ENCODE measurements at regions not wholly inside any gene's neighbourhood (a gene's known extent, or its start where the extent isn't known, plus 50 kb on each side); places are given as distances from the start of the nearest gene placed in this dataset.

DNA sequence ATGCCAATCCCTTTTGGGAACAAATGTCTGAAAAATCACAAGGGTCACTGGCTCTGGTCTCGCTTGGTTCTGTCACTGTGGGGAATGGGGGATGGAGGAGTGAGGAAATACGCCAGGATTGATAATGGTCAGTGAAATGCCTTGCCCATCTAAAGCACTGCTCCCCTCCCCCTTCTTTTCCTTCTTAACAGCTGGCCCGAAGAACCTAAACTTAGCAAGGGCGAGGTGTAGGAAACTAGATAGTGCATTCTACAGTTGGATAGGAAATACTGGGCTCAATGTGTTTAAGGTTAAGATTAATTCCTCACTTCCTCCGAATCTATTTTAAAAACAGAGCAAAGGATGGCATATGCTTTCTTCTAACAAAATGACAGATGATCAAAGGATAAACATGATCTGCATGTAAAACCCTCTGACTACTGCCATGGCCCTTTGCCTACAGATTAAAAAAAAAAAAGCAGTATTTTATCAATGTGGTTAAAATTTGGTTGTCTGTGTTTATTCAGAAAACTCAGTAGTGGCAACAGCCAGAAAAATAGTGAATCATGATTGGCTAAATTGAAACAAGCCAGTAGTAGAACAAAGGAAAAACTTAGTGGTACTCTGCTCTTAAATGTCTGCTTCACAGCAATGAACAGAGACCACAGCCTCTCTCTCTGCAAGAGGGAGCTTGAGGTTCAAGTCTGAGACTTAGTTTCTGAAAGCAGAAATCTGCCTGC, 86.1 kb upstream of the VAV3 start:
- DNase-seq (ENCODE audit: low spot score), result no peak

DNA sequence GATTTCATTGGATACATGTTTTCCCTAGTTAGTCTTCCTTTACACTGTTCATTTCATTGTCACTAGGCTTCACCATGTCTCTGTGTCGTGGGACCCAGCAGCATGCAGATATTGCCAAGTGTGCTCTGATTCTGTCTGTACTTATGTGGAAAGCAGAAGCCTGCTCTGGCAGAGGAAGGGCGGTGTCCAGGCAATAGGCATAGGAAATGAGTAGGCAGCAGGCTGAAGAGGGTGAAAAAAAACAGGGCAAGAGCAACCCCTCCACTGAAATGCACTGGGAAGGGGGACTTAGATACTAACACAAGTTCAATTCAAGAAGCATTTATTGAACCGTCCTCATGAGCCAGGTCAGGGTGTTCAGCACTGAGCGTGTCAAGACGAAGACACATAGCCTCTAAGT, 85.2 kb upstream of the VAV3 start:
- no peak for DNase-seq (ENCODE audit: low spot score)

DNA sequence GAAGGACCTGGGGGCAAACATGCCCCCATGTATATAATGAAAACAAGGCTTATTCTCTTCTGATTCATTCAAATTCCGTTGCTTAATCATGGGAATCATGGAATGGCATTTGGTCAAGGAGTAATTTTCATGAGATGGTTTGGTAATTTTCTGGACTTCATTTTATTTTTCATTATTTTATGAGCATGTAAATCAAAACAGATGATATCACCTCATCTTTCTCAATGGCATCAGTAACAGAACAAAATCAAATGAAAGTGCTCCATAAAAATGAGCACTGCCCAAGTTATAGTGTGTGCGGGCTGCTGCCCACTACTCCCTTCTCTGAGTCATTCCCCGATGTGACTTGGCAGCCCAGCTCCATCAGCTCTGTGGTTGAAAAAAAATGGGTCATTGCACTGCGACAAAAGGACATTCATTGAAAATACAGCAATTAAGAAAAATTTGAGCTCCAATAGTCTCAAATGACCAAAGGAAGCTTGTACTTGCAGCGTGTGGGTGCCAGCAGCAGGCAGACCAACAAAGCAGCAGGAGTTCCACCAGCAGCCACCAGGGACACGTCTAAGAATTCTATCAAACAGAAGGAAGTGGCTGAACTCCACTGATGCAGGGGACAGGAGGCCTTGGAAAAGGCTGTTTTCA, 84.3 kb upstream of the VAV3 start:
- no peak for DNase-seq (ENCODE audit: low spot score)

DNA sequence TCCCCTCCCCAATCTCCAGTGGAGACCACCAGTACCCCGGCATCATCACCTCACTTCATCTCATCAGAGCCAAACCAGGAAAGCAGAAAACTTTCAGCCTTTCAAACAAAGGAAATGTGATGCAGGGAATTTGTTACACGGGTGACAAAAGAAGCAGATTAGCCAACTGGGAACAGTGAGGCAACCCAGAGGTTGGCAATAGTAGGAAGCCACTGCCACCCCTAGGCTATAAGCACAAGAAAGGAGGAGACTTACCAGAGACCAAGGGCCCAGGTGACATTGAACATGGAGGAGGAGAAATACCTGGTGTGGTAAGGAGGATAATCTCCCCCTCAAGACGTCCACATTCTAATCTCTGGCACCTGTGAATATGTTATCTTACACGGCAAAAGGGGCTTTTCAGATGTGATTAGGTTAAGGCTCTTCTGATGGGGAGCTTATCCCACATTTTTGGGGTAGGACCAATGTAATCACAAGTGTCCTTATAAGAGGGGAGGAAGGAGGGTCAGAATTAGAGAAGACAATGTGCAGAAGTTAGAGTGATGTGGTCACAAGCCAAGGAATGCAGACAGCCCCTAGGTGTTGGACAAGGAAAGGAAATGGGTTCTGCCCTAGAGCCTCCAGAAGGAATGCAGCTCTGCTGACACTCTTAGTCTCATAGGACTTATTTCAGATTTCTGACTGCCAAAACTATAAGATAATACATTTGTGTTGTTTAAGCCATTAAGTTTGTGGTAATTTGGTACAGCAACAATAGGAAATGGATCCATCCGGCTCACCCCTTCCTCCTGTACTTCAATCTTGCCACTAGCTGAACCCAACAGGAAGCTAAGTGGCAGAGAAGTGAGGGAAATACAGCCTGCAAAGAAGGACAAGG, 83.6 kb upstream of the VAV3 start:
- DNase-seq (ENCODE audit: low spot score), result no peak

DNA sequence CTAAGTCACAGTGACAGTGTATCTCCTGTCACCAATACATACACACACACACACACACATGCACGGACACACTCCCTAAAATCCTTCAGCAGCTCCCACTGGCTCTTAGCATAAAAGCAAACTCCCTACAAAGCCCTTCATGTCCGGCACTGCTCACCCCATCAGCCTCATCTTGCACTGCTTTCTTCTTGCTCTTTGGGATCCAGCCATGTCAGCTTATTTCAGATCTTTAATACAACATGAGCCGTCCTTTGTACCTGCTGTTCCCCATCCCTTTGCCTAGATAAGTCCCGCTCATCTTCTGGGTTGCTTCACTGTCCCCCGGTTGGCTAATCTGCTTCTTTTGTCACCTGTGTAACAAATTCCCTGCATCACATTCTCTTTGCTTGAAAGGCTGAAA, 82.1 kb upstream of the VAV3 start:
- DNase-seq (ENCODE audit: low spot score), result no peak

DNA sequence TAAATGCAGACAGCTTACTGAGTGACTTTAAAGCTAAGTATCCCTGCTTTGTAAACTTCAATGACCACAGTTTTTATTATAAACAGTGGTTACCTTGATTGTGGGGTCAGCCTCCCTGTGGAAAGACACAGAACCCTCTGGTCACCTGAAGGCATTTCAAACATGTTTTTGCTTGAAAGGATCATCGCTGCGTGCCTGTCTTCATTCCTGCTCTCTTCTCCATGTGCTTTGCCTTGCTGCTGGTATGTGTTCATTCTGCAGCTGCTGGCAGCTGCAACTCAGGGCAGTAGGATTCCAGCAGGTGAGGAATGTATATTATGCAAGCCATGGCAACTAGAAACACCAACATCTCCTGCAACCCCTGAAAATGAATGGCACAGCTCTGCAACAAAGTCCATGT, 81.0 kb upstream of the VAV3 start:
- no peak for DNase-seq (ENCODE audit: low spot score)

DNA sequence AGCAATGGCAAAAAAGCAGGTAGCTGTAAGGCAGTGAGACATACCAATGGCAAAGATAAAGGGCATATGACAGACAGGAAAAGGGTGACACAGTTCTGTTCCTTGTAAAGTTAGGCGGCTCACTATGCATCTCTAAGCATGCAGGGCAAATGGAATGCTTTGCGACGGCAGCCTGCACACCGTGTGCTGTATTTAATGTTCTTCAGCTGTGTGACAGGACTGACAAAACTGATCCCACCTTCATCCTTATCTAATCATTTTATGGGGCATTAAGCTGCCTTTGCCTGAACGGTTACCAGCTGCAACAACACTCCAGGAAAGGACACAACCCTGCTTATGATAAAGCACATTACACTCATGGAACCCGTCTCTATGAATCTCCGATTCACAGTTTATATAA, 80.5 kb upstream of the VAV3 start:
- DNase-seq (ENCODE audit: low spot score), result no peak

DNA sequence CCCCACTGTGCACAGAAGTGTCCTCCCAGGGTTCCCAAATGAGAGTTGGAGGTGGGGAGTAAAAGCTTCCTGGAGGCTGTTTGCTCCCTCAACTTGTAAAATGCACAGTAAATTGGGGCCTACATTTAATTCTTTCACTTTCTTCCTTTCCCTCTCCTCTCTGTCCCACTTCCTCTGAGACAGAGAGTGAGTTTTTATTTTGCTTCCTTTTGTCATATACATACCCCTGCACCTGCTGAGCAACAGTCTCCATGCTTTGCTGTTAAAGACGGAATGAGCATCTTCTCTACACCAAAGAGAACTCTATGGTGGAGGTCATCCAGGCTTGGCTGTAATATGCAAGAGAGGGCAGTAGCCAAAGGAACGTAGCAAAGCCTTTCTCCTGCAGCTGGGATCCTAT, 79.3 kb upstream of the VAV3 start:
- DNase-seq (ENCODE audit: low spot score), result no peak

DNA sequence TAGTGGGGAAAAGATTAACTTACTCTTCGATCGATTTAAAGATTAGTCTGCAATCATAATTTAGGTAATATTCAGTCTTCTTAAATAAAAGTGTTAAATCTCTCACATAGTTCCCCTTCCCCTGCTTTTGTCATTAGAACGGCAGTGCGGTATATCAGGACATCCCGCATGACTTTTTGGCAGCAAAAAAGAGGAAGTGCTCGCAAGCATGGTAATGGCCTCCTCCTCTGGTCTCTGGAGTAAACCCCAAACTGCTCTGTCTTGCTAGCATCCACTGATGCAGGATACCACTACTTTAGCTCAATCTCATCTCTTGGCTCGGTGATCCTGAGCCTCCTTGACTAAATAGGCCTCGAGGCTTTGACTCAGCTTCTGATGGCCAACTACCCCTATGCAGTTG, 78.7 kb upstream of the VAV3 start:
- DNase-seq (ENCODE audit: low spot score), result no peak

DNA sequence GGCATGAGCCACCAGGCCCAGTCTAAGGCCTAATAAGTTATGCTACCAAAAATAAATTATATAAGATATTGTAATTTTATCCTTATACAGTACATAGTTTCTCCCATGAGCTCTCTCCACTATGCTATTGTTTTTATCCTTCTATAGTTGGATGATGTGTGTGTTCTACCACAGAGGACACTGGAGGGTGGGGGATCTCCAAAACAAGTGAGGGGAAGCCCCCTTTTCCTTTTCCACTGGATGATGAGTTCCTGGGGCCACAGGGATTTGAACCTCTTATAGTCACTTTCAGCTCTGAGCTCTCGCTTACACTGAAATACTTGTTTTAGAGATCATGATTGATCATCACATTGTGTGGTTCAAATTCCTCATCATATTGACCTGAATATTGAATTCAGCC, 77.6 kb upstream of the VAV3 start:
- no peak for DNase-seq (ENCODE audit: low spot score)

DNA sequence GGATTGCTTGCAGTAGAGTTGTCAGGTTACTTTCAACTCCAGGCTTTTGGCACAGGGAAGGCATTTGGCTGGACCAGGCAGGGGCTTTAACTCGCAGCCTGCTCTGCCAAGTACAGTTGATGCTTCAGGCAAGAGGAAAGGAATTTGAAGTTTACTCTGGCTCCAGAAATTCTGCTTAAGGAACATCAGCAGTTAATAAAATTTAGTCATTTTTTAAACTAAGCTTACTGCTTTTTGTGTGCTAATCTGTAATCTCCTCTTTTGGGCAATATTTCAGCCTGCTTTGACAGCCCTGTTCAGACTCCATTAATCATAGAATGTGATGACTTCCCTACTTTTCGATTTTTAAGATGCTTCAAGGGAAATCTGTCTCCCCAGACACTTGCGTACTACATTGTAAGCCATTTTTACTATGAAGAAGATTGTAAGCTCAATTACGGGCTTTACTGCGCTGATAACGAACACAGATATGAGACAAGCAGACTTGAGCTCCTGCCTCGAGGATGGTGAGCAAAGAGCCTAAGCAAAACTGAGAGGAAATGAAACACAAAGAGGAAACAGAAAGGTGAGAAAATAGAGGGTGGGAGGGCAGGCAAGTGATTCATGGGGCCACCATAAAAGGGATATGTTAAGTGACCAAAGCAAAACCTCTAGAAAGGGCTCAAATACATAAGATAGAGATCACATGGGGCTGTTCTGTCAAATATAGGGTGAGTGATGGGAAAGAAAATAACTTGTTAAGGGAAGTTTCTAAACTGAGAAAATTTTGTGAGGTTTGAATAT, 76.6 kb upstream of the VAV3 start:
- no peak for DNase-seq (ENCODE audit: low spot score)

DNA sequence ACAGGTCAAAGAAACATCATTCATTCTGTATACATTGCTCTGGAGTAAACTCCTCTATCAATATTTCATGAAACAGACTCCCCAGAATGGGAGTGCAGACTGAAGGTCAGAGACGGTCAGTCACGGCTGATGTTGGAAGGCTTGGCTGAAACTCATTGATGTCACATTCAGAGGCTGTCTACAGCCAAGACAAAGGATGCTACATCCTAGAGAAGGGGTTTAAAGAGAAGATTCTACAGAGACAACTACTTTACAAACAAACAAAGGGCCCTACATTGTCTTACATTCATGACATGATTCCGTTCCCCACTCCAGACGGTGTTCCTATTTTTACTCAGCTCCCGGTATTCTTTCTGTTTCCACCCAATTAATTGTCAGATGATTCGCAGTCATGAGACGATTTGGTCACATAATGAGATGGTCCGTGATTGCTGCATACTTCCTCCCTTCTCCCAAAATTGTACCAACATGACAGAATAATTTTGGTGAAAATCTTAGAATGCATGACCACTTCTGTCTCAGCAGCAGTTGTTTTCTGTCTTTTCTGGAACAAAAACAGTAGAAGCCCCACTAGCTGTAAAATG, 73.8 kb upstream of the VAV3 start:
- DNase-seq (ENCODE audit: low spot score), result no peak

DNA sequence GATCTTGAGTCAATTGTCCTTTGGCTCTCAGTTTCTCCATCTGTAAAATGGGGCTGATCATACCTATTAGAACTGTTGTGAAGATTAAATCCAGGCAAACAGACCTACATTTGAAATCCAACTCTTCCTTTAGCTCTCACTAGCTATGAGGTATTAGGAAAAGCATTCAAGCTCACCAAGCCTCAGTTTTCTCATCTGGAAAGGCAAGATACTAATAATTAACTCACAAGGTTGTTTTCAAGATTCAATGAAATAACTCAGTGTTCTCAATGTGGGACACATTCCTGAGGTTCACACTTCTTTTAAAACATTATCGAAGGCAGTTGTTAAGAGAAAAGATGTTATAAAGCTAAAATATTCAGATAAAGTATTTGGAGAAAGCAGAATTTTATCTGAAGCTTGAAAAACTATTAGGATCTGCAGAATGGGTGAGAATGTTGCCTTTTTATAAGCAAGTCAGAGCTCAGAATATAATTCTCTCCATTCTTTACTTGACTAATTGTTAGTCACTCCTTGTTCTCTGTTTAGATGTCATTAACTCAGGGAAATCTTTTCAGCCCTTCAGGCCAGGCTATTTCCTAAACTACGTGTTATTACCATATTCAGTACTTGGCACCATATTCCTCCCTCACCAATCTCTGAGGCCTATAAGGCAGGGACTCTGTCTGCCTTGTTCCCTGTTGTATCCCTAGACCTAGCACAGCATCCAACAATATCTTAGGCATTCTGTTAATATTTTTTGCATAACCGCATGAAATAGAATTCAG, 72.0 kb upstream of the VAV3 start:
- no peak for DNase-seq (ENCODE audit: low spot score)

DNA sequence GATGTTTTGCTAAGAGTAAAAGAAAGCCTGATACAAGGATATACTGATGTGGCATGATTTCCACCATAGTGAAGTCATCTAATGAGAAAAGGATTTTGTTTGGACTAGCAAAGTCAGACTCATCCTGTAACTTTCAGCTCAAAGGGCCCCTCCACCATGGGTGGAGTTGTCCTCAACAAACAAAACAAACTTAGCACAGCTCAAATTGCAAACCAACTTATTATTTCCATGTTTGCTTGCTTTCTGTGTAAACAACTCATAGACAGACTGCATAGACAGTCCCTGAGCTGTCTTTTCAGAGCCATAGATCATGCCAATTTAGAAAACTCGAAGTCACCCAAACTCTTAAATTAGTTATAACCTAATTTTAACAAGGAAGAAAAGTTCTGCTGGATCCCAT, 69.4 kb upstream of the VAV3 start:
- no peak for DNase-seq (ENCODE audit: low spot score)

DNA sequence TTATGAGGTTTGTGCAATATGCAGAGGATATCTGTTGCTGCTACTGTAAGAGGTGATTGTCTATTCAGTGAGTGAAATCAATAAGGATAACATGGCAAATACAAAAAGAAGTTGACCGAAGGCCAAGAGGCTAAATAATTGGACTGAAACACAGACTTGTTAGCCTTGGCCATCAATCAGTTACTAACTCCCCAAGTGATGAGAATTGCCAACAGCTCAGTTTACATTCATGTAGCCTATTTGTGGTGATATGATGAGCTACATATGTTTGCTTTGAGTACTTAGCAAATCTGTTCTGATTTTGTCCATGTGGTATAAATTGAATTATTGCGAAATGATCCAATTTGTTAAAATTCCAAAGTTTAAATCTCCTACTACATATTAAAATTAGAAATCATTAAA, 68.6 kb upstream of the VAV3 start:
- no peak for DNase-seq (ENCODE audit: low spot score)

DNA sequence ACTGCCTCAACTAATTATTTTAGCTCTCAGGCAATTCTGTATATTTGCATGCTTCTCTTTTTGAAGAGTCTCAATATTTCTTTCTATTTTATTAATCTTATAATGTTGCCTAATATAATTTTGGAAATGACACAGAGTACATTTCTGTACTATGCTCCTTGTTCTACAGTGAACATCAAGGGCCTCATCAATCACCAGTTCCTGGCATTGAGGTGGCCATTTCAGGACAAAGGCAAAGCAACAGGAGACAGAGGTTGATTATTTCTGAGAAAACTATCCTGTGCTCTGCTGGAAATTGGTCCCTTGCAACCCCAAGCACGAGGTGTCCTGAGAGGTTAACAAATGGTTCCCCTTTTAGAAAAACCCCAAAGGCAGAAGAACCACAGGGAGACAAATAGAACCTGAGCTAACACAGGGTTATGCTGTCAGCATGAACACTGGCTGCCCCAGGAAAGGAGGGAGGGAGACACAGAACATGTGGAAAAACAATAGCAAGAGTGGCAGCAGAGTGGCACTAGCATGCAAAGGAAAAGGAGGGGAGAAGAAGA, 63.9 kb upstream of the VAV3 start:
- DNase-seq (ENCODE audit: low spot score), result no peak

DNA sequence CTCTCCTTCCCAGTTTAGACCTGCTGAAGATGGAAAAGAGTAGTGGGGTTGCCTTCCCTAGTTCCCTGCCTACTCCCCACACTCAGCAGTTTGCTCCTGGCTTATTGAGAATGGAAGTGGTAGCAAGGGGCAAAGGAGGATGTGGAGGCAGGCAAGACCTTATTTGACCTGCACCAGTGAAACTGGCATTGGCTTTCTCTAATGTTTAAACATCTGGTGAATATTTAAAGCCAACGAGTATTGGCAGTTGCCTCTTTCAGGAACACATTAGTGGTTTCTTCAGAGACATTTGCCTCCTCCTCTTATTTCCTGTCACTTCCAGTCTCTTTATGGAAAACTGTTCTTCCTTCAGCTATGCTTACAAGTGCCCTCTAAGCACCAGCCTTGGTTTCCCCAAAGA, 62.4 kb upstream of the VAV3 start:
- DNase-seq (ENCODE audit: low spot score), result no peak

DNA sequence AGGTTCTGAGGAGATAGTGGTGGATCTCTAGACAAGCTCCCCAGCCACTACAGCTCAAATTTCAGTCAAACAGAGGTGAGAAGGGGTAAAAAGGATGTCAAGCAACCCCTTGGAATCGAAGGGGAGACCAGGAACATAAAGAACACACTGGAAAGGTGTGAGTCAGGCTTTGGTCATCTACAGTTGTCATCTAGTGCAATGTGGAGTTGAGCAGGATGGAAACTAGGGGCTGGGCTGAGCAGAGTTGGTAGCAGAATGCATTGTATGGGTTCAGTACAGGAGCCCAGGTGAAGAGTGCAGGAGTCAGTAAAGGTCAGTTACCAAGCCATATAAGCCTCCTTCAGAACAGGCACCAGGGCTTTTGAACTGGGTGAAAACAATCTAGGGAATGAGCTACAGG, 52.7 kb upstream of the VAV3 start:
- DNase-seq (ENCODE audit: low spot score), result no peak

DNA sequence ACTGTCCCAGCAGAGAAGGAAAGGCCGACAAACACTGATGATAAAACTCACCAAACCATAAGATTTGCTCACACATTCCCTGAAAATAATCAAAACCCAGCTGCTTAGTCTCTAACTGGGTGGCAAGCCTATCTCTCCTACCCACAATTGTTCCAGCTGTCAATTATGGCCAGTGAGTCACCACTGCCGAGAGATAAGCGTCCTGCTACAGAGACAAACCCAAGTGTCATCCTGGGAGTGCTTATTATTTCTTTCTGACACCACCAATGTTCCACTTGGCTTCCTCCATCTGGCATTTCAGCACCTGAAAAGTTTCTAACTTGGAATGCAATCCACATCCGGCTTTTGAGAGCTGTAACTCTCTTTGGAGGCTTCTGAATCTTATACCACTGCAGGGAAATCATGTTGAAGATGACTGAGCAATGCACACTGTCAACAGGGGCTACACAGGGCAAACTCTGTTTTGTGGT, 51.5 kb upstream of the VAV3 start:
- DNase-seq (ENCODE audit: low spot score), result no peak
